SK-N-SH (cell line): ENCODE measurements at regions not wholly inside any gene's neighbourhood (a gene's known extent, or its start where the extent isn't known, plus 50 kb on each side); places are given as distances from the start of the nearest gene placed in this dataset.

Experiments used
- CTCF ChIA-PET: fragments of 300-600, 350-600 bp; formaldehyde crosslinking; extraction: SDS; loops from one replicate; lab custom pipeline; 2021; lab: Yijun Ruan, JAX
- POLR2A ChIA-PET: fragments of 350-600 bp; sonication (Branson Sonifier 250); formaldehyde crosslinking; extraction: SDS; loops from one replicate; lab custom pipeline; 2020; ENCODE audit warnings: antibody characterized with exemption, inconsistent platforms; lab: Yijun Ruan, JAX
- DNase-seq: peaks from one replicate; pipeline ENCODE4 v3.0.0; 2012
- H2AFZ ChIP-seq: fragments of 200-600 bp; sonication (generic); 2 replicates; pipeline ENCODE4 v1.8.1; 2016; ENCODE audit warnings: antibody characterized with exemption, mild to moderate bottlenecking, low read depth
- H3F3A ChIP-seq: fragments of 200-600 bp; sonication (generic); replicated peaks from 2 replicates; pipeline ENCODE3; 2016; ENCODE audit warnings: antibody characterized with exemption, mild to moderate bottlenecking; ENCODE audit not compliant: insufficient read depth
- H3K27ac ChIP-seq, 2 experiments: fragments of 200-500 bp in 1 of 2; fragments of 200-600 bp in 1 of 2; sonication (Bioruptor generic) in 1 of 2; sonication (generic), shearing (Covaris generic) in 1 of 2; 2 replicates each; pipeline versions ENCODE4 v1.5.1 to v1.6.1; 2014 to 2016; ENCODE audit warnings: low read depth in 2 of 2, inconsistent platforms in 1 of 2, low read length in 1 of 2, mild to moderate bottlenecking in 1 of 2, mixed read lengths in 1 of 2
- H3K27me3 ChIP-seq: fragments of 200-600 bp; sonication (generic), shearing (Covaris generic); 2 replicates; pipeline ENCODE4 v1.6.1; 2016; ENCODE audit warnings: mixed run types; ENCODE audit not compliant: insufficient read depth
- H3K36me3 ChIP-seq, 2 experiments: fragments of 200-500 bp in 1 of 2; fragments of 200-600 bp in 1 of 2; sonication (Bioruptor generic) in 1 of 2; sonication (generic) in 1 of 2; replicated peaks in 1 of 2; 2 replicates each; pipeline versions ENCODE3 to v1.5.1; 2014 to 2016; ENCODE audit warnings: low read length in 1 of 2, mild to moderate bottlenecking in 1 of 2; ENCODE audit not compliant: insufficient read depth in 2 of 2, control insufficient read depth in 1 of 2
- H3K4me1 ChIP-seq, 2 experiments: fragments of 200-500 bp in 1 of 2; fragments of 200-600 bp in 1 of 2; sonication (Bioruptor generic) in 1 of 2; sonication (generic), shearing (Covaris generic) in 1 of 2; 2 replicates each; pipeline versions ENCODE4 v1.5.1 to v1.6.1; 2014 to 2016; ENCODE audit warnings: low read depth in 1 of 2, low read length in 1 of 2, mixed run types in 1 of 2; ENCODE audit not compliant: insufficient read depth in 2 of 2, control insufficient read depth in 1 of 2
- H3K4me2 ChIP-seq: fragments of 200-600 bp; sonication (generic), shearing (Covaris generic); 2 replicates; pipeline ENCODE4 v1.6.1; 2017; ENCODE audit warnings: mixed run types
- H3K4me3 ChIP-seq, 2 experiments: fragments of 200-500 bp in 1 of 2; fragments of 200-600 bp in 1 of 2; sonication (Bioruptor generic) in 1 of 2; sonication (generic), shearing (Covaris generic) in 1 of 2; 2 replicates each; pipeline versions ENCODE4 v1.5.1 to v1.8.1; 2014 to 2016; ENCODE audit warnings: low read depth in 2 of 2, inconsistent platforms in 1 of 2, low read length in 1 of 2, mild to moderate bottlenecking in 1 of 2, mixed read lengths in 1 of 2, moderate library complexity in 1 of 2
- H3K79me2 ChIP-seq: fragments of 200-600 bp; sonication (generic); 2 replicates; pipeline ENCODE4 v1.8.1; 2017; ENCODE audit warnings: mild to moderate bottlenecking; ENCODE audit not compliant: insufficient read depth
- H3K9ac ChIP-seq: fragments of 200-600 bp; sonication (generic); 2 replicates; pipeline ENCODE4 v1.6.1; 2017; ENCODE audit warnings: mixed run types
- H3K9me2 ChIP-seq: fragments of 200-600 bp; sonication (generic); 2 replicates; pipeline ENCODE4 v1.6.1; 2017; ENCODE audit warnings: mixed run types
- H3K9me3 ChIP-seq: fragments of 200-600 bp; sonication (generic); 2 replicates; pipeline ENCODE4 v1.6.1; 2017; ENCODE audit warnings: mixed run types, mild to moderate bottlenecking, moderate library complexity
- H4K20me1 ChIP-seq: fragments of 200-600 bp; sonication (generic); 2 replicates; pipeline ENCODE4 v1.6.1; 2017; ENCODE audit warnings: mild to moderate bottlenecking, mixed run types; ENCODE audit not compliant: insufficient read depth
- CHD2 ChIP-seq: fragments of 150-350 bp; IDR thresholded peaks from 2 replicates; pipeline ENCODE4 v1.6.1; 2018; ENCODE audit warnings: low read length; ENCODE audit not compliant: partially characterized antibody
- ELF1 ChIP-seq: IDR thresholded peaks from 2 replicates; pipeline ENCODE4 v1.4.0; 2012
- EP300 ChIP-seq, 2 experiments: IDR thresholded peaks; 2 replicates each; pipeline versions ENCODE4 v1.4.0 to v1.6.1; 2012; ENCODE audit warnings: borderline replicate concordance in 1 of 2, low read depth in 1 of 2, low read length in 1 of 2
- EZH2phosphoT487 ChIP-seq: fragments of 200-600 bp; sonication (generic); IDR thresholded peaks from 2 replicates; pipeline ENCODE4 v1.6.1; 2017; ENCODE audit warnings: low read depth, mixed run types, mild to moderate bottlenecking, antibody characterized with exemption, moderate library complexity, borderline replicate concordance
- FOSL2 ChIP-seq: IDR thresholded peaks from 2 replicates; pipeline ENCODE4 v1.4.0; 2012; ENCODE audit warnings: low read depth, mild to moderate bottlenecking, moderate library complexity, borderline replicate concordance
- FOXM1 ChIP-seq: IDR thresholded peaks from 2 replicates; pipeline ENCODE4 v1.4.0; 2012; ENCODE audit warnings: low read depth, mild to moderate bottlenecking
- JUND ChIP-seq: IDR thresholded peaks from 2 replicates; pipeline ENCODE4 v1.4.0; 2012
- MEF2A ChIP-seq: IDR thresholded peaks from 2 replicates; pipeline ENCODE4 v1.4.0; 2012; ENCODE audit warnings: low read depth, borderline replicate concordance
- POLR2AphosphoS5 ChIP-seq: IDR thresholded peaks from 2 replicates; pipeline ENCODE4 v1.6.1; 2012; ENCODE audit warnings: low read depth, low read length
- RAD21 ChIP-seq: IDR thresholded peaks from 2 replicates; pipeline ENCODE4 v1.6.1; 2012; ENCODE audit warnings: mild to moderate bottlenecking, low read length
- RCOR1 ChIP-seq: fragments of 150-350 bp; IDR thresholded peaks from 2 replicates; pipeline ENCODE4 v1.6.1; 2017; ENCODE audit warnings: antibody characterized with exemption, low read length
- SIN3A ChIP-seq: IDR thresholded peaks from 2 replicates; pipeline ENCODE4 v1.6.1; 2012; ENCODE audit warnings: low read depth, mild to moderate bottlenecking, low read length, moderate library complexity, borderline replicate concordance
- SMC3 ChIP-seq: IDR thresholded peaks from 2 replicates; pipeline ENCODE4 v1.6.1; 2012; ENCODE audit warnings: low read depth, low read length, improper control_type of control experiment
- TCF12 ChIP-seq: IDR thresholded peaks from 2 replicates; pipeline ENCODE4 v1.4.0; 2012
- WGBS: methylation state at CpG from one replicate; pipeline ENCODE4 v1.1.6; 2017; ENCODE audit warnings: low lambda C conversion rate; 5-methylcytosine and 5-hydroxymethylcytosine counted together
- TF ChIP-seq, protein P1 (sequence below): IDR thresholded peaks from 2 replicates; pipeline ENCODE4; 2012
- TF ChIP-seq, protein P2 (sequence below): fragments of 150-350 bp; IDR thresholded peaks from 2 replicates; pipeline ENCODE4 v1.6.1; 2017; ENCODE audit warnings: antibody characterized with exemption, low read length, low read depth, borderline replicate concordance
- TF ChIP-seq, protein P3 (sequence below): IDR thresholded peaks from 2 replicates; pipeline ENCODE4 v1.6.1; 2012; ENCODE audit warnings: mild to moderate bottlenecking, low read depth, low read length, moderate library complexity
- TF ChIP-seq, protein P4 (sequence below): IDR thresholded peaks from 2 replicates; pipeline ENCODE4 v1.4.0; 2012; ENCODE audit warnings: low read depth, borderline replicate concordance

DNA sequence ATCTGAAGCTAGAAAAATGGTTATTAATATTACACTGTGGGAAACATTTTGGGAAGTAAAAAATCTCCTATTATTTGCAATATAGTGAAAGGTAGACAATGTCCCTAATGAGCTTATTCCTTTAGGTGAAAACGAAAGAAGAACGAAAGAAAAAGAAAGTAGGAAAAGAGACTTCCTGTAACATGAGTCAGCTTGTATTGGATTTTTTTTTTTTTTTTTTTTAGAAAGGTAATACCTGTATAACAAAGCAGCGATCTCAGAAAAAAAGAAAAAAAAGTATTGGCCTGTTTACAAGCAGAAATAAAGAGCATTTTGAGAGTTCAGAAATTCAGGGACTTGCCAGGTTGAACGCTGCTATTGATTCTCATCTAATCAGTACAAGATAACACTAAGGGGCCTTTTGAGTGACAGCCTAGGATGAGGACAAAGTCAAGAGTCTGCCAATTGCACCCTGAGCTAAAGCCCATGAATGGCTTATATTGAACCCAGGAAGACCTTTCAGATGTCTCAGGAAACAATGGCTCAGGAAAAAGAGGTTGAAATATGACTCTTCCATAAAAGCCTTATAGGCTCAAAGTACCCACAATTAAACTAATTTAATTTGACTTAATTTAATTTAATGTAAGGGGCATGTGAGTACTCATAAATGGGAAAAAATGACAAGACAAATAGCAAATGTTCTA lies 615.6 kb upstream of the CDH2 start:
- 48% methylated on average over 4 of the region's 4 CpGs for WGBS
- Histone ChIP-seq H2AFZ (peak overlapping the region; percentile 42; the same call in 1 of the 2 replicates), H3K9me2 (no peaks in the 10 kb centered on the region), H3F3A (peaks cover 16% of the 10 kb centered on the region), H3K27ac (peak overlapping the region in 1 of 2 experiments; percentile 40; a peak in 2 of 4 replicates), H3K4me2 (no peak overlapping the region), H3K9me3 (no peaks in the 10 kb centered on the region), H3K4me1 (peaks cover 7 to 34% of the 10 kb centered on the region in 2 experiments; a peak in 3 of 4 replicates), H3K36me3 (no peaks in the 10 kb centered on the region), H3K9ac (no peak overlapping the region), H4K20me1 (no peaks in the 10 kb centered on the region), H3K27me3 (no peaks in the 10 kb centered on the region), H3K4me3 (no peak overlapping the region), H3K79me2 (no peaks in the 10 kb centered on the region)
- ChIA-PET CTCF (no interaction called here), POLR2A (no interaction called here)
- DNase-seq = no peak
- TF ChIP-seq, protein P1, sequence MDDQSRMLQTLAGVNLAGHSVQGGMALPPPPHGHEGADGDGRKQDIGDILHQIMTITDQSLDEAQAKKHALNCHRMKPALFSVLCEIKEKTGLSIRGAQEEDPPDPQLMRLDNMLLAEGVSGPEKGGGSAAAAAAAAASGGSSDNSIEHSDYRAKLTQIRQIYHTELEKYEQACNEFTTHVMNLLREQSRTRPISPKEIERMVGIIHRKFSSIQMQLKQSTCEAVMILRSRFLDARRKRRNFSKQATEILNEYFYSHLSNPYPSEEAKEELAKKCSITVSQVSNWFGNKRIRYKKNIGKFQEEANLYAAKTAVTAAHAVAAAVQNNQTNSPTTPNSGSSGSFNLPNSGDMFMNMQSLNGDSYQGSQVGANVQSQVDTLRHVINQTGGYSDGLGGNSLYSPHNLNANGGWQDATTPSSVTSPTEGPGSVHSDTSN = peak; percentile 7; the same call in 1 of the 2 replicates
- TF ChIP-seq EP300 (IDR thresholded peaks at IDR 0.05; ENCODE audit: borderline replicate concordance in 1 of 2, low read depth in 1 of 2, low read length in 1 of 2) (peak in 1 of 2 experiments; percentile 31; a peak in 1 of 4 replicates), FOXM1 (no peak), SIN3A (no peak)

DNA sequence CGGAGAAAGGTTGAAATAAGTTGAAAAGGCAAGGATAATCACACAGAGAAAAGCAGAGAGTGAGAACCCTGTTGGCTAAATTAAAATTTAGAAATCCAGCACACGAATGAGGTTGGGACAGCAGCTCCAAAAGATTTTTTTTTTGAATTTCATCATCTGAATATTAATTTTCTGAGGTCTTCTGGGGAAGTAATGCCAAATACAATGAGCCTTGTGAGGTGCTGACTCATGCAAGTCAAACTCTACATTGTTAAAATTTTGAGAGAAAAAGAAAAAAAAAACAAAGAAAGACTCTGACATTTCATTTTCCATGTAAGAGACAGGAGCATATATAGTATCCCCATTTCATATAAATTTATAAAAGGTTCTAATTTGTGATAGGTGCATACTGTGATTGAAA lies 614.2 kb upstream of the CDH2 start:
- Histone ChIP-seq H3K9ac (no peak overlapping the region), H3K4me1 (peaks cover 7 to 43% of the 10 kb centered on the region in 2 experiments; a peak in 3 of 4 replicates), H3K27me3 (no peaks in the 10 kb centered on the region), H3F3A (peaks cover 16% of the 10 kb centered on the region), H3K4me3 (no peak overlapping the region), H4K20me1 (no peaks in the 10 kb centered on the region), H3K36me3 (no peaks in the 10 kb centered on the region), H3K4me2 (no peak overlapping the region), H3K27ac (peak overlapping the region; percentile 35 to 86; a peak in 2 of 4 replicates), H3K9me2 (no peaks in the 10 kb centered on the region), H2AFZ (peak overlapping the region; percentile 9; the same call in 1 of the 2 replicates), H3K9me3 (no peaks in the 10 kb centered on the region), H3K79me2 (no peaks in the 10 kb centered on the region)
- no peak for DNase-seq
- ChIA-PET POLR2A (no interaction called here), CTCF (no interaction called here)
- WGBS = 59% methylated on average over 2 of the region's 2 CpGs
- TF ChIP-seq, protein P2, sequence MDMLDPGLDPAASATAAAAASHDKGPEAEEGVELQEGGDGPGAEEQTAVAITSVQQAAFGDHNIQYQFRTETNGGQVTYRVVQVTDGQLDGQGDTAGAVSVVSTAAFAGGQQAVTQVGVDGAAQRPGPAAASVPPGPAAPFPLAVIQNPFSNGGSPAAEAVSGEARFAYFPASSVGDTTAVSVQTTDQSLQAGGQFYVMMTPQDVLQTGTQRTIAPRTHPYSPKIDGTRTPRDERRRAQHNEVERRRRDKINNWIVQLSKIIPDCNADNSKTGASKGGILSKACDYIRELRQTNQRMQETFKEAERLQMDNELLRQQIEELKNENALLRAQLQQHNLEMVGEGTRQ = no peak
- TF ChIP-seq ELF1 (no peak), JUND (no peak), MEF2A (no peak), SIN3A (no peak), TCF12 (no peak), CHD2 (no peak), EZH2phosphoT487 (no peak), POLR2AphosphoS5 (no peak), FOXM1 (no peak), FOSL2 (no peak), RCOR1 (no peak), SMC3 (no peak), RAD21 (no peak)
- TF ChIP-seq, protein P3, sequence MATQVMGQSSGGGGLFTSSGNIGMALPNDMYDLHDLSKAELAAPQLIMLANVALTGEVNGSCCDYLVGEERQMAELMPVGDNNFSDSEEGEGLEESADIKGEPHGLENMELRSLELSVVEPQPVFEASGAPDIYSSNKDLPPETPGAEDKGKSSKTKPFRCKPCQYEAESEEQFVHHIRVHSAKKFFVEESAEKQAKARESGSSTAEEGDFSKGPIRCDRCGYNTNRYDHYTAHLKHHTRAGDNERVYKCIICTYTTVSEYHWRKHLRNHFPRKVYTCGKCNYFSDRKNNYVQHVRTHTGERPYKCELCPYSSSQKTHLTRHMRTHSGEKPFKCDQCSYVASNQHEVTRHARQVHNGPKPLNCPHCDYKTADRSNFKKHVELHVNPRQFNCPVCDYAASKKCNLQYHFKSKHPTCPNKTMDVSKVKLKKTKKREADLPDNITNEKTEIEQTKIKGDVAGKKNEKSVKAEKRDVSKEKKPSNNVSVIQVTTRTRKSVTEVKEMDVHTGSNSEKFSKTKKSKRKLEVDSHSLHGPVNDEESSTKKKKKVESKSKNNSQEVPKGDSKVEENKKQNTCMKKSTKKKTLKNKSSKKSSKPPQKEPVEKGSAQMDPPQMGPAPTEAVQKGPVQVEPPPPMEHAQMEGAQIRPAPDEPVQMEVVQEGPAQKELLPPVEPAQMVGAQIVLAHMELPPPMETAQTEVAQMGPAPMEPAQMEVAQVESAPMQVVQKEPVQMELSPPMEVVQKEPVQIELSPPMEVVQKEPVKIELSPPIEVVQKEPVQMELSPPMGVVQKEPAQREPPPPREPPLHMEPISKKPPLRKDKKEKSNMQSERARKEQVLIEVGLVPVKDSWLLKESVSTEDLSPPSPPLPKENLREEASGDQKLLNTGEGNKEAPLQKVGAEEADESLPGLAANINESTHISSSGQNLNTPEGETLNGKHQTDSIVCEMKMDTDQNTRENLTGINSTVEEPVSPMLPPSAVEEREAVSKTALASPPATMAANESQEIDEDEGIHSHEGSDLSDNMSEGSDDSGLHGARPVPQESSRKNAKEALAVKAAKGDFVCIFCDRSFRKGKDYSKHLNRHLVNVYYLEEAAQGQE = no peak
- TF ChIP-seq, protein P4, sequence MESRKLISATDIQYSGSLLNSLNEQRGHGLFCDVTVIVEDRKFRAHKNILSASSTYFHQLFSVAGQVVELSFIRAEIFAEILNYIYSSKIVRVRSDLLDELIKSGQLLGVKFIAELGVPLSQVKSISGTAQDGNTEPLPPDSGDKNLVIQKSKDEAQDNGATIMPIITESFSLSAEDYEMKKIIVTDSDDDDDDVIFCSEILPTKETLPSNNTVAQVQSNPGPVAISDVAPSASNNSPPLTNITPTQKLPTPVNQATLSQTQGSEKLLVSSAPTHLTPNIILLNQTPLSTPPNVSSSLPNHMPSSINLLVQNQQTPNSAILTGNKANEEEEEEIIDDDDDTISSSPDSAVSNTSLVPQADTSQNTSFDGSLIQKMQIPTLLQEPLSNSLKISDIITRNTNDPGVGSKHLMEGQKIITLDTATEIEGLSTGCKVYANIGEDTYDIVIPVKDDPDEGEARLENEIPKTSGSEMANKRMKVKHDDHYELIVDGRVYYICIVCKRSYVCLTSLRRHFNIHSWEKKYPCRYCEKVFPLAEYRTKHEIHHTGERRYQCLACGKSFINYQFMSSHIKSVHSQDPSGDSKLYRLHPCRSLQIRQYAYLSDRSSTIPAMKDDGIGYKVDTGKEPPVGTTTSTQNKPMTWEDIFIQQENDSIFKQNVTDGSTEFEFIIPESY = no peak
- TF ChIP-seq, protein P1 = no peak
